Endodermal cell (in vitro differentiated cells): ENCODE measurements at regions not wholly inside any gene's neighbourhood (a gene's known extent, or its start where the extent isn't known, plus 50 kb on each side); places are given as distances from the start of the nearest gene placed in this dataset.

Experiments
- DNase-seq: peaks from one replicate; pipeline ENCODE4 v3.0.0-alpha.2; 2017
- H3K27ac ChIP-seq: 2 replicates; pipeline ENCODE4 v1.5.1; 2013; ENCODE audit warnings: mild to moderate bottlenecking, low read depth, low read length, moderate library complexity
- H3K27me3 ChIP-seq: 2 replicates; pipeline ENCODE4 v1.6.1; 2013; ENCODE audit warnings: mild to moderate bottlenecking, low read length, moderate library complexity; ENCODE audit not compliant: insufficient read depth, control insufficient read depth, poor library complexity, severe bottlenecking
- H3K36me3 ChIP-seq: 2 replicates; pipeline ENCODE4 v1.7.0; 2013; ENCODE audit warnings: mild to moderate bottlenecking, low read length, moderate library complexity; ENCODE audit not compliant: control insufficient read depth, insufficient read depth
- H3K4me1 ChIP-seq: one replicate; pipeline ENCODE4 v1.7.0; 2013; ENCODE audit warnings: low read length; ENCODE audit not compliant: control insufficient read depth, insufficient read depth
- H3K4me3 ChIP-seq: 2 replicates; pipeline ENCODE4 v1.5.1; 2013; ENCODE audit warnings: mild to moderate bottlenecking, low read length, moderate library complexity
- H3K9ac ChIP-seq: 2 replicates; pipeline ENCODE4 v1.6.1; 2013; ENCODE audit warnings: mild to moderate bottlenecking, low read length, moderate library complexity; ENCODE audit not compliant: poor library complexity, severe bottlenecking; ENCODE audit errors: extremely low read depth
- H3K9me3 ChIP-seq: 2 replicates; pipeline ENCODE4 v1.6.1; 2013; ENCODE audit warnings: mild to moderate bottlenecking, low read length, moderate library complexity; ENCODE audit not compliant: control insufficient read depth
- H3K27ac Mint-ChIP-seq: 2 replicates; pipeline ENCODE4 v1.8.0; 2020; ENCODE audit warnings: mixed read lengths
- H3K27me3 Mint-ChIP-seq: 2 replicates; pipeline ENCODE4 v1.8.0; 2021; ENCODE audit warnings: mild to moderate bottlenecking, mixed read lengths; ENCODE audit not compliant: insufficient read depth
- H3K36me3 Mint-ChIP-seq: 2 replicates; pipeline ENCODE4 v1.8.0; 2020; ENCODE audit warnings: low read depth, mixed read lengths
- H3K4me1 Mint-ChIP-seq: 2 replicates; pipeline ENCODE4 v1.8.0; 2020; ENCODE audit warnings: mixed read lengths
- H3K4me3 Mint-ChIP-seq: 2 replicates; pipeline ENCODE4 v1.8.0; 2020; ENCODE audit warnings: mild to moderate bottlenecking, moderate library complexity, mixed read lengths
- H3K9me3 Mint-ChIP-seq: 2 replicates; pipeline ENCODE4 v1.8.0; 2020; ENCODE audit warnings: mild to moderate bottlenecking, mixed read lengths
- CTCF ChIP-seq: fragments of 200-600 bp; sonication (generic); conservative IDR thresholded peaks from 2 replicates; pipeline ENCODE4 v1.5.0; 2021; ENCODE audit warnings: antibody characterized with exemption, mild to moderate bottlenecking
- WGBS, 2 experiments: methylation state at CpG; one replicate each; pipeline versions ENCODE4 v1.1.5 to v1.1.7; 2013; ENCODE audit warnings: missing lambda C conversion rate in 2 of 2, mixed read lengths in 1 of 2; ENCODE audit not compliant: insufficient coverage in 1 of 2, insufficient read length in 1 of 2; 5-methylcytosine and 5-hydroxymethylcytosine counted together

- 89% methylated on average over 10 to 12 of the region's 12 CpGs for WGBS, 2 experiments
- Histone ChIP-seq H3K27me3 (no peaks in the 10 kb centered on the region), H3K4me1 (no peaks in the 10 kb centered on the region), H3K9me3 (no peaks in the 10 kb centered on the region), H3K9ac (no peak overlapping the region), H3K4me3 (no peak overlapping the region), H3K36me3 (no peaks in the 10 kb centered on the region), H3K27ac (no peak overlapping the region)
- no peak overlapping the region for H3K4me3 Mint-ChIP-seq
- no peaks in the 10 kb centered on the region for H3K4me1 Mint-ChIP-seq
- DNase-seq: no peak
- H3K27me3 Mint-ChIP-seq: no peaks in the 10 kb centered on the region
- H3K36me3 Mint-ChIP-seq: no peaks in the 10 kb centered on the region
- TF ChIP-seq CTCF: no peak
- no peak overlapping the region for H3K27ac Mint-ChIP-seq
- no peaks in the 10 kb centered on the region for H3K9me3 Mint-ChIP-seq
Observed at GRCh38 chr2:4903656-4904348, 788.4 kb upstream of the SOX11 start.

GRCh38 chr2:4908461-4908860 lies 783.7 kb upstream of the SOX11 start:
- H3K36me3 Mint-ChIP-seq: no peaks in the 10 kb centered on the region
- no peak overlapping the region for H3K4me3 Mint-ChIP-seq

GRCh38 chr2:4909346-4910009 lies 782.7 kb upstream of the SOX11 start:
- no peaks in the 10 kb centered on the region for H3K4me1 Mint-ChIP-seq

More at GRCh38 chr2:4908461-4908860, 783.7 kb upstream of the SOX11 start:
- Mint-ChIP-seq H3K4me1 (no peaks in the 10 kb centered on the region), H3K9me3 (no peaks in the 10 kb centered on the region), H3K27me3 (no peaks in the 10 kb centered on the region), H3K27ac (no peak overlapping the region)
- Histone ChIP-seq H3K4me1 (no peaks in the 10 kb centered on the region), H3K9me3 (no peaks in the 10 kb centered on the region), H3K27ac (no peak overlapping the region), H3K36me3 (no peaks in the 10 kb centered on the region), H3K4me3 (no peak overlapping the region), H3K27me3 (no peaks in the 10 kb centered on the region), H3K9ac (no peak overlapping the region)
- 80 to 96% methylated on average over 4 to 6 of the region's 6 CpGs for WGBS, 2 experiments
- no peak for TF ChIP-seq CTCF
- DNase-seq: no peak

More at GRCh38 chr2:4909346-4910009, 782.7 kb upstream of the SOX11 start:
- Mint-ChIP-seq H3K9me3 (no peaks in the 10 kb centered on the region), H3K36me3 (no peaks in the 10 kb centered on the region), H3K27me3 (no peaks in the 10 kb centered on the region), H3K4me3 (no peak overlapping the region), H3K27ac (no peak overlapping the region)
- Histone ChIP-seq H3K4me3 (no peak overlapping the region), H3K36me3 (no peaks in the 10 kb centered on the region), H3K9ac (no peak overlapping the region), H3K27ac (no peak overlapping the region), H3K4me1 (no peaks in the 10 kb centered on the region), H3K9me3 (no peaks in the 10 kb centered on the region), H3K27me3 (no peaks in the 10 kb centered on the region)
- 87% methylated on average over 7 to 9 of the region's 9 CpGs for WGBS, 2 experiments
- TF ChIP-seq CTCF: no peak
- no peak for DNase-seq
